Bronchial epithelial cell (primary cell): ENCODE measurements at regions not wholly inside any gene's neighbourhood (a gene's known extent, or its start where the extent isn't known, plus 50 kb on each side); places are given as distances from the start of the nearest gene placed in this dataset.
"Not testable (repeated sequence)": the region's sequence is repeated elsewhere in the genome, so short reads cannot be mapped to it uniquely, and the experiment has no call there.

Source experiments
- DNase-seq: peaks from one replicate; pipeline ENCODE4 v3.0.0-alpha.2; 2010; ENCODE audit warnings: low read depth
- FAIRE-seq: peaks from 2 replicates; lab custom pipeline; 2011; peaks lifted over from hg19 to GRCh38; lab: Jason Lieb, UNC
- H3K27me3 ChIP-seq: 2 replicates; pipeline ENCODE4 v1.5.1; 2011; ENCODE audit warnings: low read length; ENCODE audit not compliant: control insufficient read depth, insufficient read depth
- H3K36me3 ChIP-seq: 2 replicates; pipeline ENCODE4 v1.5.1; 2011; ENCODE audit warnings: low read length; ENCODE audit not compliant: control insufficient read depth, insufficient read depth
- H3K4me3 ChIP-seq: 2 replicates; pipeline ENCODE4 v1.5.1; 2011; ENCODE audit warnings: mild to moderate bottlenecking, low read depth, low read length, control low read depth
- TF ChIP-seq, protein P1 (sequence below): IDR thresholded peaks from 2 replicates; pipeline ENCODE4 v1.5.1; 2011; ENCODE audit warnings: mild to moderate bottlenecking, moderate library complexity, low read length, control low read depth, inconsistent platforms; ENCODE audit not compliant: insufficient read depth, severe bottlenecking

DNA sequence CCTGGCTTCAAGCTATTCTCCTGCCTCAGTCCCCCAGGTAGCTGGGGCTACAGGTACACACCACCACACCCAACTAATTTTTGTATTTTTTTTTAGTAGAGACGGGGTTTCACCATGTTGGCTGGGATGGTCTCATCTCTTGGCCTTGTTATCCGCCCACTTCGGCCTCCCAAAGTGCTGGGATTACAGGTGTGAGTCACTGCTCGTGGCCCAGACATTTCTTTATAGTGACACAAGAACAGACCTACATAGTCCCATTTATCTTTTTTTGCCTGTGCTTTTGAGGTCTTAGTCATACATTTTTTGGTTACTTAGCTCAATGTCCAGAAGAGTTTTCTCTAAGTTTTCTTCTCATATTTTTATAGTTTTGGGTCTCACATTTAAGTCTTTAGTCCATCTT lies 247.4 kb downstream of the SYT10 start:
- DNase-seq (no peak), FAIRE-seq (no peak)
- TF ChIP-seq, protein P1, sequence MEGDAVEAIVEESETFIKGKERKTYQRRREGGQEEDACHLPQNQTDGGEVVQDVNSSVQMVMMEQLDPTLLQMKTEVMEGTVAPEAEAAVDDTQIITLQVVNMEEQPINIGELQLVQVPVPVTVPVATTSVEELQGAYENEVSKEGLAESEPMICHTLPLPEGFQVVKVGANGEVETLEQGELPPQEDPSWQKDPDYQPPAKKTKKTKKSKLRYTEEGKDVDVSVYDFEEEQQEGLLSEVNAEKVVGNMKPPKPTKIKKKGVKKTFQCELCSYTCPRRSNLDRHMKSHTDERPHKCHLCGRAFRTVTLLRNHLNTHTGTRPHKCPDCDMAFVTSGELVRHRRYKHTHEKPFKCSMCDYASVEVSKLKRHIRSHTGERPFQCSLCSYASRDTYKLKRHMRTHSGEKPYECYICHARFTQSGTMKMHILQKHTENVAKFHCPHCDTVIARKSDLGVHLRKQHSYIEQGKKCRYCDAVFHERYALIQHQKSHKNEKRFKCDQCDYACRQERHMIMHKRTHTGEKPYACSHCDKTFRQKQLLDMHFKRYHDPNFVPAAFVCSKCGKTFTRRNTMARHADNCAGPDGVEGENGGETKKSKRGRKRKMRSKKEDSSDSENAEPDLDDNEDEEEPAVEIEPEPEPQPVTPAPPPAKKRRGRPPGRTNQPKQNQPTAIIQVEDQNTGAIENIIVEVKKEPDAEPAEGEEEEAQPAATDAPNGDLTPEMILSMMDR: no peak
- no peaks in the 10 kb centered on the region for H3K36me3 ChIP-seq
- no peaks in the 10 kb centered on the region for H3K27me3 ChIP-seq
- no peak overlapping the region for H3K4me3 ChIP-seq

DNA sequence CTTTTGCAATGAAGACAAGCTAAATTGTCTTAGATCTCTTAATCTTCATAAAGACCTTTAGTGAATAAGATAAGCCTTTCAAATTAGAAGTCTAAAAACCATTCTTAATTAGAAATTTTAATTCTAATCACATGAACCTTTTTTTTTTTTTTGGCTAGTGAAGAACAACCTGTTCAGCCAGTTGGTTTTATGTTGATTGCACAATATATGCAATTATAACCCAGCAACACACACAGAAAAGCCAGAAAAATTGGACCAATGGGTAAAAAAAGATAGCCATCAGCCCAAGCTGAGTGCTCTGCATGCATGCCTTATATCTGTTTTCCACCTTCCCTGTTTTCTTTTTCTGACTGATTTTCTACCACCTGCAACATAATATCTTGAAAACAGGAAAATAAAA lies 252.2 kb downstream of the SYT10 start:
- DNase-seq: peak; percentile 15
- no peak overlapping the region for H3K4me3 ChIP-seq
- TF ChIP-seq, protein P1: no peak
- no peak for FAIRE-seq
- no peaks in the 10 kb centered on the region for H3K36me3 ChIP-seq
- no peaks in the 10 kb centered on the region for H3K27me3 ChIP-seq

GRCh38 chr12:33184161-33184560 lies 255.5 kb downstream of the SYT10 start:
- Histone ChIP-seq H3K4me3 (no peak overlapping the region), H3K36me3 (no peaks in the 10 kb centered on the region), H3K27me3 (no peaks in the 10 kb centered on the region)
- FAIRE-seq: no peak
- no peak for DNase-seq
- TF ChIP-seq, protein P1: no peak

DNA sequence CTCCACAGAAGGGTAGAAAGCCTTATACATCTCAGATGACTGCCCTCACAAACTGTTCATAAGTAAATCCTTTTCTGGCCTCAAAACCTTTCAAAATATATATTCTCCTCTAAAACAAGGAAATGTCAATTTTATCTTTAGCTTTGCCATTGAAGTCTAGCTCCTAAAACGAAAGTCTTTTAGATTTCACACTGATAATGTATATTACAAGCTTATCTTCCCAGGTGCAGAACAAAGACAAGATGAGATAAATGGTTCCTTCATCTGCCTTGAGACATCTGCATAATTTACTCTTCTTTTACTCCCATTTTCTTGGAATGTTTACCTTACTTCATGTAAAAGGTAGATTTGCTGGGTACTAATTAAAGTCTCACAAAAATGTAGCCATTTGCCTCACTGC lies 257.1 kb downstream of the SYT10 start:
- FAIRE-seq: no peak
- Histone ChIP-seq H3K27me3 (no peaks in the 10 kb centered on the region), H3K4me3 (no peak overlapping the region), H3K36me3 (no peaks in the 10 kb centered on the region)
- TF ChIP-seq, protein P1: no peak
- no peak for DNase-seq

GRCh38 chr12:33180918-33181317 lies 258.7 kb downstream of the SYT10 start:
- DNase-seq: peak; percentile 23
- Histone ChIP-seq H3K36me3 (no peaks in the 10 kb centered on the region), H3K4me3 (no peak overlapping the region), H3K27me3 (no peaks in the 10 kb centered on the region)
- TF ChIP-seq, protein P1: no peak
- FAIRE-seq: no peak

DNA sequence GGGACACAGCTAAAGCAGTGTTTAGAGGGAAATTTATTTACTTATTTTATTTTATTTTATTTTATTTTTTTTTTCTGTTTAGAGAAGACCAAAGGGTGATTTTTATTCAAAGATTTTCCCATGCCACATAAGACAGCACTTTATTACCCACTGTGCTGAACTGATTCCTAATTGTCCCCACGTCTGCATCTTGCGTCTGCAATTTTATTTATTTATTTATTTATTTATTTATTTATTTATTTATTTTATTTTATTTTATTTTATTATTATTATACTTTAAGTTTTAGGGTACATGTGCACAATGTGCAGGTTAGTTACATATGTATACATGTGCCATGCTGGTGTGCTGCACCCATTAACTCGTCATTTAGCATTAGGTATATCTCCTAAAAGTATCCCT lies 269.7 kb upstream of the PKP2 start:
- not testable (repeated sequence) for DNase-seq, H3K27me3 ChIP-seq

More for the DNA sequence above, 269.7 kb upstream of the PKP2 start:
- H3K4me3 ChIP-seq, FAIRE-seq, H3K36me3 ChIP-seq: not testable (repeated sequence)
